H1 (cell line): ENCODE measurements at regions not wholly inside any gene's neighbourhood (a gene's known extent, or its start where the extent isn't known, plus 50 kb on each side); places are given as distances from the start of the nearest gene placed in this dataset.

Experiments
- CTCF ChIA-PET: fragments of 300-600 bp; sonication (Branson Sonifier 250); formaldehyde crosslinking; loops from one replicate; lab custom pipeline; 2021; ENCODE audit not compliant: partially characterized antibody; lab: Charles Lee
- POLR2A ChIA-PET: fragments of 300-600 bp; sonication (Branson Sonifier 250); formaldehyde crosslinking; loops from one replicate; lab custom pipeline; 2021; ENCODE audit warnings: inconsistent platforms; ENCODE audit not compliant: partially characterized antibody; lab: Charles Lee
- DNase-seq, 2 experiments: peaks; one replicate each; pipeline versions ENCODE4 v3.0.0 to v3.0.0-alpha.2; 2010 to 2022; ENCODE audit warnings: low spot score in 2 of 2, low read depth in 1 of 2, mixed read lengths in 1 of 2
- FAIRE-seq: peaks from 2 replicates; lab custom pipeline; 2011; peaks lifted over from hg19 to GRCh38; lab: Jason Lieb, UNC
- H2AFZ ChIP-seq: 2 replicates; pipeline ENCODE4 v1.8.1; 2012; ENCODE audit warnings: low read length, inconsistent platforms
- H2AK5ac ChIP-seq: 2 replicates; pipeline ENCODE4 v1.6.1; 2013; ENCODE audit warnings: low read depth, low read length
- H2BK120ac ChIP-seq: replicated peaks from 2 replicates; pipeline ENCODE3; 2013; ENCODE audit warnings: low read depth, low read length, inconsistent platforms
- H2BK12ac ChIP-seq: 2 replicates; pipeline ENCODE4 v1.6.1; 2013; ENCODE audit warnings: low read depth, low read length
- H2BK15ac ChIP-seq: 2 replicates; pipeline ENCODE4 v1.6.1; 2013; ENCODE audit warnings: low read length
- H2BK20ac ChIP-seq: 2 replicates; pipeline ENCODE4 v1.6.1; 2013; ENCODE audit warnings: low read length
- H2BK5ac ChIP-seq: 2 replicates; pipeline ENCODE4 v1.6.1; 2013; ENCODE audit warnings: low read depth, low read length
- H3K14ac ChIP-seq: 2 replicates; pipeline ENCODE4 v1.6.1; 2013; ENCODE audit warnings: inconsistent platforms; ENCODE audit not compliant: insufficient read length
- H3K18ac ChIP-seq: 2 replicates; pipeline ENCODE4 v1.6.1; 2013; ENCODE audit warnings: low read length; ENCODE audit errors: extremely low read depth
- H3K23ac ChIP-seq: 2 replicates; pipeline ENCODE4 v1.6.1; 2013; ENCODE audit warnings: inconsistent platforms; ENCODE audit not compliant: insufficient read length
- H3K23me2 ChIP-seq: 2 replicates; pipeline ENCODE4 v1.6.1; 2013; ENCODE audit warnings: low read depth, low read length
- H3K27ac ChIP-seq: 2 replicates; pipeline ENCODE4 v1.6.1; 2011; ENCODE audit warnings: low read depth, low read length, inconsistent platforms
- H3K27me3 ChIP-seq, 4 experiments: replicated peaks in 1 of 4; 1 replicate in 1 of 4; 2 replicates in 3 of 4; pipeline versions ENCODE4 v1.6.1 to v1.8.1; 2011 to 2013; ENCODE audit warnings: low read length in 3 of 4, mild to moderate bottlenecking in 3 of 4, inconsistent platforms in 2 of 4, mixed read lengths in 2 of 4, moderate library complexity in 1 of 4; ENCODE audit not compliant: control insufficient read depth in 3 of 4, insufficient read depth in 3 of 4; ENCODE audit errors: extremely low read depth in 1 of 4
- H3K36me3 ChIP-seq, 4 experiments: 2 replicates each; pipeline versions ENCODE4 v1.6.1 to v1.8.1; 2011 to 2013; ENCODE audit warnings: mild to moderate bottlenecking in 4 of 4, low read length in 3 of 4, moderate library complexity in 2 of 4, control low read depth in 1 of 4, inconsistent platforms in 1 of 4; ENCODE audit not compliant: insufficient read depth in 4 of 4, control insufficient read depth in 2 of 4
- H3K4ac ChIP-seq: replicated peaks from 2 replicates; pipeline ENCODE3; 2013; ENCODE audit warnings: low read length, low read depth, mixed read lengths, inconsistent platforms; ENCODE audit not compliant: insufficient read length
- H3K4me1 ChIP-seq, 4 experiments: replicated peaks in 1 of 4; 1 replicate in 1 of 4; 2 replicates in 3 of 4; pipeline versions ENCODE4 v1.6.1 to v1.8.1; 2011 to 2013; ENCODE audit warnings: low read length in 3 of 4, inconsistent platforms in 2 of 4, mixed read lengths in 1 of 4; ENCODE audit not compliant: insufficient read depth in 4 of 4, control insufficient read depth in 3 of 4
- H3K4me2 ChIP-seq, 2 experiments: 2 replicates each; pipeline versions ENCODE4 v1.6.1 to v1.8.1; 2011 to 2013; ENCODE audit warnings: low read depth in 2 of 2, low read length in 2 of 2, control low read depth in 1 of 2, inconsistent platforms in 1 of 2, mild to moderate bottlenecking in 1 of 2; ENCODE audit not compliant: insufficient read depth in 1 of 2
- H3K4me3 ChIP-seq, 4 experiments: fragments of 200-600, 300-600 bp in 1 of 4; sonication (generic), shearing (Covaris generic), sonication (Bioruptor Twin) in 1 of 4; 2 replicates each; pipeline versions ENCODE4 v1.5.1 to v1.8.1; 2011 to 2016; ENCODE audit warnings: low read length in 4 of 4, low read depth in 3 of 4, control low read depth in 2 of 4, inconsistent platforms in 2 of 4, mild to moderate bottlenecking in 2 of 4, mixed read lengths in 1 of 4, moderate library complexity in 1 of 4; ENCODE audit not compliant: insufficient read depth in 2 of 4; ENCODE audit errors: extremely low read depth in 1 of 4
- H3K56ac ChIP-seq: replicated peaks from 2 replicates; pipeline ENCODE3; 2013; ENCODE audit warnings: low read depth, mild to moderate bottlenecking, mixed read lengths, low read length, inconsistent platforms; ENCODE audit not compliant: insufficient read length
- H3K79me1 ChIP-seq: 2 replicates; pipeline ENCODE4 v1.6.1; 2013; ENCODE audit warnings: low read depth, low read length, control low read depth
- H3K79me2 ChIP-seq, 2 experiments: 2 replicates each; pipeline versions ENCODE4 v1.6.1 to v1.8.1; 2012 to 2013; ENCODE audit warnings: low read length in 2 of 2, mild to moderate bottlenecking in 2 of 2, inconsistent platforms in 1 of 2; ENCODE audit not compliant: insufficient read depth in 2 of 2, control insufficient read depth in 1 of 2
- H3K9ac ChIP-seq, 4 experiments: replicated peaks in 1 of 4; 1 replicate in 1 of 4; 2 replicates in 3 of 4; pipeline versions ENCODE4 v1.6.1 to v1.8.1; 2011 to 2013; ENCODE audit warnings: low read depth in 3 of 4, low read length in 3 of 4, control low read depth in 2 of 4, mild to moderate bottlenecking in 2 of 4, moderate library complexity in 2 of 4, inconsistent platforms in 1 of 4; ENCODE audit errors: extremely low read depth in 1 of 4
- H3K9me3 ChIP-seq, 2 experiments: 2 replicates each; pipeline versions ENCODE4 v1.6.1 to v1.8.1; 2012 to 2013; ENCODE audit warnings: mild to moderate bottlenecking in 2 of 2, moderate library complexity in 2 of 2, control low read depth in 1 of 2, inconsistent platforms in 1 of 2, low read depth in 1 of 2, low read length in 1 of 2, mixed read lengths in 1 of 2; ENCODE audit not compliant: insufficient read depth in 2 of 2
- H4K20me1 ChIP-seq, 2 experiments: replicated peaks in 1 of 2; 2 replicates each; pipeline versions ENCODE3 to v1.8.1; 2011 to 2013; ENCODE audit warnings: inconsistent platforms in 2 of 2, low read length in 2 of 2, mild to moderate bottlenecking in 1 of 2; ENCODE audit not compliant: insufficient read depth in 2 of 2, control insufficient read depth in 1 of 2
- H4K5ac ChIP-seq: 2 replicates; pipeline ENCODE4 v1.6.1; 2013; ENCODE audit warnings: low read length, low read depth, mixed read lengths, inconsistent platforms; ENCODE audit not compliant: insufficient read length
- H4K8ac ChIP-seq: 2 replicates; pipeline ENCODE4 v1.8.0; 2013; ENCODE audit warnings: mild to moderate bottlenecking, moderate library complexity, low read length, inconsistent platforms; ENCODE audit not compliant: insufficient read depth; ENCODE audit errors: extremely low read depth
- H4K91ac ChIP-seq: replicated peaks from 2 replicates; pipeline ENCODE3; 2013; ENCODE audit warnings: low read length, mixed read lengths, inconsistent platforms; ENCODE audit not compliant: insufficient read length
- BRCA1 ChIP-seq: IDR thresholded peaks from 2 replicates; pipeline ENCODE4 v1.6.1; 2012; ENCODE audit warnings: low read depth, low read length, improper control_type of control experiment
- CEBPB ChIP-seq: IDR thresholded peaks from 2 replicates; pipeline ENCODE4 v1.6.1; 2012; ENCODE audit warnings: low read depth, low read length
- GTF2F1 ChIP-seq: IDR thresholded peaks from 2 replicates; pipeline ENCODE4 v1.6.1; 2012; ENCODE audit warnings: low read depth, low read length, improper control_type of control experiment, borderline replicate concordance
- HDAC6 ChIP-seq: IDR thresholded peaks from one replicate; pipeline ENCODE4 v1.7.1; 2012; ENCODE audit warnings: low read depth, mild to moderate bottlenecking, inconsistent platforms, low read length, moderate library complexity
- JUND ChIP-seq: IDR thresholded peaks from 2 replicates; pipeline ENCODE4 v1.6.1; 2011; ENCODE audit warnings: mild to moderate bottlenecking, improper control_type of control experiment, low read length
- NANOG ChIP-seq: IDR thresholded peaks from 2 replicates; pipeline ENCODE4 v1.6.1; 2011; ENCODE audit warnings: low read length, low read depth, mild to moderate bottlenecking, inconsistent platforms; ENCODE audit not compliant: insufficient read depth, poor library complexity, severe bottlenecking
- NRF1 ChIP-seq: IDR thresholded peaks from 2 replicates; pipeline ENCODE4 v1.6.1; 2011; ENCODE audit warnings: mild to moderate bottlenecking, low read depth, low read length, improper control_type of control experiment
- RAD21 ChIP-seq, 2 experiments: IDR thresholded peaks in 1 of 2; conservative IDR thresholded peaks in 1 of 2; 2 replicates each; pipeline ENCODE4 v1.6.1; 2011; ENCODE audit warnings: low read depth in 2 of 2, low read length in 2 of 2, improper control_type of control experiment in 1 of 2, inconsistent platforms in 1 of 2, mild to moderate bottlenecking in 1 of 2, moderate library complexity in 1 of 2
- RBBP5 ChIP-seq: IDR thresholded peaks from 2 replicates; pipeline ENCODE4 v1.7.1; 2012; ENCODE audit warnings: low read depth, mild to moderate bottlenecking, inconsistent platforms, low read length, moderate library complexity, borderline replicate concordance
- RFX5 ChIP-seq: IDR thresholded peaks from 2 replicates; pipeline ENCODE4 v1.6.1; 2011; ENCODE audit warnings: low read depth, low read length, improper control_type of control experiment, borderline replicate concordance
- SAP30 ChIP-seq: fragments of 300-600 bp; sonication (generic); IDR thresholded peaks from 2 replicates; pipeline ENCODE4 v1.7.1; 2012; ENCODE audit warnings: low read length, moderate library complexity, mild to moderate bottlenecking, inconsistent platforms; ENCODE audit not compliant: insufficient read depth, insufficient replicate concordance
- SIN3A ChIP-seq, 2 experiments: IDR thresholded peaks in 1 of 2; conservative IDR thresholded peaks in 1 of 2; 2 replicates each; pipeline ENCODE4 v1.6.1; 2011 to 2012; ENCODE audit warnings: low read length in 2 of 2, improper control_type of control experiment in 1 of 2, low read depth in 1 of 2, mild to moderate bottlenecking in 1 of 2
- SIX5 ChIP-seq: IDR thresholded peaks from 2 replicates; pipeline ENCODE4 v1.6.1; 2011; ENCODE audit warnings: mild to moderate bottlenecking, low read depth, low read length
- SP4 ChIP-seq: IDR thresholded peaks from 2 replicates; pipeline ENCODE4 v1.6.1; 2012; ENCODE audit warnings: low read length, inconsistent platforms
- TCF12 ChIP-seq: IDR thresholded peaks from 2 replicates; pipeline ENCODE4 v1.6.1; 2011; ENCODE audit warnings: low read depth, mild to moderate bottlenecking, low read length
- WGBS, 2 experiments: shearing (Covaris generic) in 1 of 2; methylation state at CpG; one replicate each; pipeline versions ENCODE4 v1.1.6 to v1.1.7; 2013 to 2015; ENCODE audit warnings: low lambda C conversion rate in 2 of 2, mixed read lengths in 2 of 2, inconsistent platforms in 1 of 2, low coverage in 1 of 2, missing lambda C conversion rate in 1 of 2; ENCODE audit not compliant: insufficient replicate concordance in 2 of 2, insufficient coverage in 1 of 2, insufficient read length in 1 of 2; ENCODE audit errors: extremely low coverage in 1 of 2, missing lambda C conversion rate in 1 of 2; 5-methylcytosine and 5-hydroxymethylcytosine counted together

GRCh38 chr11:25910086-25910485 is 421.8 kb upstream of the ANO3 start:
- H2BK20ac ChIP-seq: no peak overlapping the region
- H4K5ac ChIP-seq: no peak overlapping the region
- CTCF ChIA-PET: no interaction called here
- FAIRE-seq: no peak
- H3K14ac ChIP-seq: no peak overlapping the region
- no peaks in the 10 kb centered on the region for H3K79me2 ChIP-seq
- H3K18ac ChIP-seq: no peak overlapping the region
- no peaks in the 10 kb centered on the region for H3K79me1 ChIP-seq
- TF ChIP-seq SAP30 (no peak), SP4 (no peak), GTF2F1 (no peak), RFX5 (no peak), HDAC6 (no peak), JUND (no peak), SIN3A (conservative IDR thresholded peaks at IDR 0.05 in 1 of 2, IDR thresholded peaks at IDR 0.05 in 1 of 2; ENCODE audit: low read depth in 1 of 2, low read length in 2 of 2) (no peak), TCF12 (no peak), CEBPB (no peak), NANOG (no peak), RAD21 (IDR thresholded peaks at IDR 0.05 in 1 of 2, conservative IDR thresholded peaks at IDR 0.05 in 1 of 2; ENCODE audit: low read depth in 2 of 2, low read length in 2 of 2) (no peak), RBBP5 (no peak), BRCA1 (no peak), NRF1 (no peak), SIX5 (no peak)
- TF ChIP-seq, all 59 proteins: peak for 0
- Histone ChIP-seq H3K36me3 (no peaks in the 10 kb centered on the region), H4K91ac (no peak overlapping the region), H2AK5ac (no peak overlapping the region), H3K9me3 (peaks cover 0 to 5% of the 10 kb centered on the region in 2 experiments; a peak in 1 of 4 replicates), H3K9ac (no peak overlapping the region), H3K56ac (no peak overlapping the region), H3K27me3 (no peaks in the 10 kb centered on the region), H2BK15ac (no peak overlapping the region), H4K8ac (no peak overlapping the region), H3K4me1 (no peaks in the 10 kb centered on the region), H2BK120ac (no peak overlapping the region), H3K4me2 (no peak overlapping the region), H3K23me2 (no peaks in the 10 kb centered on the region), H4K20me1 (no peaks in the 10 kb centered on the region), H2AFZ (no peak overlapping the region), H2BK5ac (no peak overlapping the region), H2BK12ac (no peak overlapping the region), H3K4me3 (no peak overlapping the region), H3K27ac (no peak overlapping the region), H3K4ac (no peak overlapping the region), H3K23ac (no peak overlapping the region)
- POLR2A ChIA-PET: no interaction called here
- DNase-seq: no peak
- 83% methylated on average over 1 of the region's 1 CpG; no CpG with 5 or more reads in 1 of the 2 experiments for WGBS, 2 experiments
